DMS 273 (cell line): ENCODE measurements at regions not wholly inside any gene's neighbourhood (a gene's known extent, or its start where the extent isn't known, plus 50 kb on each side); places are given as distances from the start of the nearest gene placed in this dataset.
"Not testable (repeated sequence)": the region's sequence is repeated elsewhere in the genome, so short reads cannot be mapped to it uniquely, and the experiment has no call there.

ENCODE experiments used
- DNase-seq: peaks from one replicate; lab custom pipeline; 2025; ENCODE audit not compliant: unreplicated experiment; lab: John Stamatoyannopoulos, UW

- no peak for DNase-seq
Observed at GRCh38 chrX:42020225-42020624, 96.9 kb upstream of the CASK start.

GRCh38 chrX:42017971-42018370 is 94.6 kb upstream of the CASK start:
- DNase-seq, result no peak

- no peak for DNase-seq
Observed at GRCh38 chrX:42000836-42001235, 77.5 kb upstream of the CASK start.

GRCh38 chrX:41984628-41985027 is 61.3 kb upstream of the CASK start:
- no peak for DNase-seq

GRCh38 chrX:41982953-41983352 is 59.6 kb upstream of the CASK start:
- no peak for DNase-seq

GRCh38 chrX:41981481-41982013 is 58.2 kb upstream of the CASK start:
- no peak for DNase-seq

- not testable (repeated sequence) for DNase-seq
Observed at GRCh38 chrX:41974677-41975076, 51.3 kb upstream of the CASK start.

- DNase-seq, result no peak
Observed at GRCh38 chrX:41973208-41973607, 49.9 kb upstream of the CASK start.
